HCT116 (cell line): ENCODE measurements at regions not wholly inside any gene's neighbourhood (a gene's known extent, or its start where the extent isn't known, plus 50 kb on each side); places are given as distances from the start of the nearest gene placed in this dataset.

ENCODE experiments used
- ATAC-seq: fragments of 200-7000 bp; cut with Tn5 transposase; 2 replicates; pipeline ENCODE4 v1.9.1; 2020; ENCODE audit warnings: mild to moderate bottlenecking, moderate library complexity
- BruUV-seq: library from RNA; stranded (reverse); fragments of 400-500 nt; replicated peaks from 2 replicates; lab custom pipeline; 2021; lab: Mats Ljungman, UMichigan
- CTCF ChIA-PET: fragments of 300-600 bp; sonication (Branson Sonifier 250); formaldehyde crosslinking; loops from one replicate; lab custom pipeline; 2021; ENCODE audit warnings: antibody characterized with exemption; lab: Charles Lee
- POLR2A ChIA-PET: fragments of 300-600, 350-600 bp; sonication (Branson Sonifier 250); formaldehyde crosslinking; loops from one replicate; lab custom pipeline; 2021; ENCODE audit warnings: antibody characterized with exemption; lab: Charles Lee
- RAD21 ChIA-PET, 2 experiments: fragments of 300-600 bp; sonication (Branson Sonifier 250); formaldehyde crosslinking; loops; one replicate each; lab custom pipeline; 2023; ENCODE audit warnings: low total read pairs in 2 of 2; ENCODE audit not compliant: uncharacterized antibody in 2 of 2, unreplicated experiment in 2 of 2, low non-redundant PET in 1 of 2; lab: Charles Lee
- DNase-seq: peaks from one replicate; pipeline ENCODE4 v3.0.0-alpha.2; 2010; ENCODE audit warnings: low read depth, low spot score
- H2AFZ ChIP-seq: fragments of 200-600 bp; shearing (Covaris generic), sonication (generic); 2 replicates; pipeline ENCODE4 v1.6.1; 2017; ENCODE audit warnings: low read depth, mixed run types, mixed read lengths, antibody characterized with exemption, low read length; ENCODE audit not compliant: poor library complexity, severe bottlenecking
- H3K27ac ChIP-seq: 2 replicates; pipeline ENCODE4 v1.5.1; 2012; ENCODE audit warnings: low read depth, low read length
- H3K27me3 ChIP-seq: fragments of 200-600 bp; sonication (generic); 2 replicates; pipeline ENCODE4 v1.6.1; 2016; ENCODE audit warnings: mixed run types, low read length, mixed read lengths; ENCODE audit not compliant: insufficient read depth
- H3K36me3 ChIP-seq, 2 experiments: fragments of 200-500 bp in 1 of 2; fragments of 200-600 bp in 1 of 2; sonication (Bioruptor generic) in 1 of 2; sonication (generic) in 1 of 2; 2 replicates each; pipeline versions ENCODE4 v1.5.1 to v1.6.1; 2014 to 2016; ENCODE audit warnings: low read length in 2 of 2, inconsistent platforms in 1 of 2, mixed read lengths in 1 of 2, mixed run types in 1 of 2; ENCODE audit not compliant: insufficient read depth in 2 of 2, control insufficient read depth in 1 of 2
- H3K4me1 ChIP-seq, 2 experiments: fragments of 200-600 bp in 1 of 2; sonication (generic) in 1 of 2; 2 replicates each; pipeline versions ENCODE4 v1.5.1 to v1.6.1; 2012 to 2017; ENCODE audit warnings: low read length in 2 of 2, inconsistent platforms in 1 of 2, mild to moderate bottlenecking in 1 of 2, mixed read lengths in 1 of 2, mixed run types in 1 of 2, moderate library complexity in 1 of 2; ENCODE audit not compliant: insufficient read depth in 2 of 2, control insufficient read depth in 1 of 2
- H3K4me2 ChIP-seq: fragments of 200-600 bp; sonication (generic); 2 replicates; pipeline ENCODE4 v1.6.1; 2017; ENCODE audit warnings: mixed run types, low read length, mixed read lengths
- H3K4me3 ChIP-seq, 2 experiments: fragments of 200-600 bp in 1 of 2; sonication (generic) in 1 of 2; replicated peaks in 1 of 2; 2 replicates each; pipeline ENCODE4 v1.5.1; 2011 to 2016; ENCODE audit warnings: low read length in 2 of 2, control low read depth in 1 of 2, low read depth in 1 of 2, mild to moderate bottlenecking in 1 of 2, mixed read lengths in 1 of 2, mixed run types in 1 of 2
- H3K79me2 ChIP-seq: fragments of 200-600 bp; sonication (generic); 2 replicates; pipeline ENCODE4 v1.6.1; 2017; ENCODE audit warnings: mild to moderate bottlenecking, mixed run types, low read length, moderate library complexity, mixed read lengths; ENCODE audit not compliant: insufficient read depth
- H3K9ac ChIP-seq: fragments of 200-600 bp; sonication (generic); 2 replicates; pipeline ENCODE4 v1.6.1; 2016; ENCODE audit warnings: low read length, mixed read lengths
- H3K9me2 ChIP-seq: fragments of 200-600 bp; sonication (generic), shearing (Covaris generic); 2 replicates; pipeline ENCODE4 v1.6.1; 2017; ENCODE audit warnings: mixed run types, mild to moderate bottlenecking, moderate library complexity; ENCODE audit not compliant: insufficient read depth
- H3K9me3 ChIP-seq, 2 experiments: fragments of 200-500 bp in 1 of 2; fragments of 200-600 bp in 1 of 2; sonication (Bioruptor generic) in 1 of 2; sonication (generic) in 1 of 2; 2 replicates each; pipeline ENCODE4 v1.6.1; 2014 to 2017; ENCODE audit warnings: low read length in 2 of 2, mixed read lengths in 2 of 2, inconsistent platforms in 1 of 2, low read depth in 1 of 2, mild to moderate bottlenecking in 1 of 2, mixed run types in 1 of 2, moderate library complexity in 1 of 2; ENCODE audit not compliant: control insufficient read depth in 1 of 2, insufficient read depth in 1 of 2
- H4K20me1 ChIP-seq: fragments of 200-600 bp; sonication (generic), shearing (Covaris generic); 2 replicates; pipeline ENCODE4 v1.6.1; 2017; ENCODE audit warnings: mixed run types, mild to moderate bottlenecking, moderate library complexity; ENCODE audit not compliant: insufficient read depth
- ATF3 ChIP-seq: IDR thresholded peaks from 2 replicates; pipeline ENCODE4 v1.6.1; 2012
- CBX3 ChIP-seq: IDR thresholded peaks from 2 replicates; pipeline ENCODE4 v1.6.1; 2012; ENCODE audit warnings: low read depth
- CEBPB ChIP-seq: IDR thresholded peaks from 2 replicates; pipeline ENCODE4 v1.6.1; 2012; ENCODE audit warnings: low read depth
- ELF1 ChIP-seq: IDR thresholded peaks from 2 replicates; pipeline ENCODE4 v1.6.1; 2012; ENCODE audit warnings: low read depth, borderline replicate concordance
- EZH2 ChIP-seq: fragments of 200-600 bp; sonication (generic); IDR thresholded peaks from 2 replicates; pipeline ENCODE4 v1.6.1; 2017; ENCODE audit warnings: antibody characterized with exemption, mixed run types
- EZH2phosphoT487 ChIP-seq: fragments of 200-600 bp; IDR thresholded peaks from 2 replicates; pipeline ENCODE4 v1.6.1; 2018; ENCODE audit warnings: antibody characterized with exemption, borderline replicate concordance
- FOSL1 ChIP-seq: IDR thresholded peaks from 2 replicates; pipeline ENCODE4 v1.6.1; 2012; ENCODE audit warnings: low read depth
- MAX ChIP-seq: IDR thresholded peaks from 2 replicates; pipeline ENCODE4 v1.6.1; 2012
- POLR2AphosphoS5 ChIP-seq: IDR thresholded peaks from 2 replicates; pipeline ENCODE4 v1.6.1; 2011; ENCODE audit warnings: mild to moderate bottlenecking, low read depth, low read length, moderate library complexity
- RAD21 ChIP-seq: IDR thresholded peaks from 2 replicates; pipeline ENCODE4 v1.6.1; 2012; ENCODE audit warnings: low read depth, mild to moderate bottlenecking
- SRF ChIP-seq: IDR thresholded peaks from 2 replicates; pipeline ENCODE4 v1.6.1; 2012; ENCODE audit warnings: low read depth
- TCF7L2 ChIP-seq: IDR thresholded peaks from 2 replicates; pipeline ENCODE4 v1.7.0; 2011; ENCODE audit warnings: borderline replicate concordance, inconsistent platforms; ENCODE audit not compliant: insufficient read depth, insufficient read length; ENCODE audit errors: extremely low read depth
- YY1 ChIP-seq: IDR thresholded peaks from 2 replicates; pipeline ENCODE4 v1.6.1; 2011; ENCODE audit warnings: low read length, low read depth, moderate library complexity, mild to moderate bottlenecking; ENCODE audit not compliant: insufficient replicate concordance; ENCODE audit errors: extremely low read depth
- ZBTB33 ChIP-seq: IDR thresholded peaks from 2 replicates; pipeline ENCODE4 v1.6.1; 2011; ENCODE audit warnings: mild to moderate bottlenecking, low read length, moderate library complexity; ENCODE audit not compliant: insufficient replicate concordance; ENCODE audit errors: extremely low read depth
- ZFX ChIP-seq: fragments of 450-650 bp; IDR thresholded peaks from 2 replicates; pipeline ENCODE4 v1.6.1; 2017
- ZNF274 ChIP-seq: fragments of 200-500 bp; sonication (Bioruptor generic); IDR thresholded peaks from 2 replicates; pipeline ENCODE4 v1.6.1; 2014; ENCODE audit warnings: mild to moderate bottlenecking, low read depth, low read length, inconsistent platforms
- intact Hi-C: fragments of 100-400 bp; cut with micrococcal nuclease; formaldehyde crosslinking; loops from 2 replicates; pipeline ENCODE4 v1.10.0; 2022

GRCh38 chr3:118799303-118799702 lies 235.3 kb downstream of the IGSF11 start:
- BruUV-seq: no TSS peak
- no peaks in the 10 kb centered on the region for H3K4me1 ChIP-seq
- H3K9ac ChIP-seq: no peak overlapping the region
- no peaks in the 10 kb centered on the region for H4K20me1 ChIP-seq
- no peaks in the 10 kb centered on the region for H3K9me3 ChIP-seq
- H2AFZ ChIP-seq: no peak overlapping the region
- intact Hi-C loops: no loop called here
- ATAC-seq (no peak), DNase-seq (no peak)
- H3K9me2 ChIP-seq: no peaks in the 10 kb centered on the region
- H3K4me2 ChIP-seq: no peak overlapping the region
- ChIA-PET POLR2A (no interaction called here), RAD21 (no interaction called here), CTCF (no interaction called here)
- no peak overlapping the region for H3K4me3 ChIP-seq
- TF ChIP-seq ELF1 (no peak), ATF3 (no peak), POLR2AphosphoS5 (no peak), ZFX (no peak), ZBTB33 (no peak), RAD21 (no peak), FOSL1 (no peak)
- no peak overlapping the region for H3K27ac ChIP-seq
- peaks cover 9 to 11% of the 10 kb centered on the region in 2 experiments; a peak in 2 of 4 replicates for H3K36me3 ChIP-seq
- no peaks in the 10 kb centered on the region for H3K27me3 ChIP-seq
- H3K79me2 ChIP-seq: peaks cover 60% of the 10 kb centered on the region

- no peaks in the 10 kb centered on the region for H3K4me1 ChIP-seq
- POLR2A ChIA-PET: no interaction called here
- H3K36me3 ChIP-seq: peaks cover 5 to 6% of the 10 kb centered on the region in 2 experiments; a peak in 2 of 4 replicates
- RAD21 ChIA-PET: no interaction called here
- no peaks in the 10 kb centered on the region for H3K9me3 ChIP-seq
- no peaks in the 10 kb centered on the region for H3K9me2 ChIP-seq
- ATAC-seq: no peak
- no peak overlapping the region for H3K9ac ChIP-seq
- CTCF ChIA-PET: no interaction called here
- no peaks in the 10 kb centered on the region for H4K20me1 ChIP-seq
- H3K4me3 ChIP-seq: no peak overlapping the region
- intact Hi-C loops: no loop called here
- no peak for TF ChIP-seq RAD21
- no peak for TF ChIP-seq CEBPB
- no peak for TF ChIP-seq SRF
- no peak for TF ChIP-seq YY1
- TF ChIP-seq EZH2: no peak
- TF ChIP-seq CBX3: no peak
- TF ChIP-seq TCF7L2: no peak
- no peak for TF ChIP-seq MAX
- no peak for TF ChIP-seq POLR2AphosphoS5
- TF ChIP-seq FOSL1: no peak
- no peak for TF ChIP-seq ELF1
- no peak for TF ChIP-seq ZNF274
- no peak for TF ChIP-seq EZH2phosphoT487
- TF ChIP-seq, all 23 proteins: peak for 0
- H3K79me2 ChIP-seq: peaks cover 68% of the 10 kb centered on the region
- no peak overlapping the region for H2AFZ ChIP-seq
- no peak overlapping the region for H3K4me2 ChIP-seq
- DNase-seq: no peak
- H3K27ac ChIP-seq: no peak overlapping the region
- no peaks in the 10 kb centered on the region for H3K27me3 ChIP-seq
- no TSS peak for BruUV-seq
Measured at GRCh38 chr3:118801899-118802298, 232.7 kb downstream of the IGSF11 start.
